ENCODE measurements at regions not wholly inside any gene's neighbourhood (a gene's known extent, or its start where the extent isn't known, plus 50 kb on each side); places are given as distances from the start of the nearest gene placed in this dataset.

- TF ChIP-seq, protein P1, sequence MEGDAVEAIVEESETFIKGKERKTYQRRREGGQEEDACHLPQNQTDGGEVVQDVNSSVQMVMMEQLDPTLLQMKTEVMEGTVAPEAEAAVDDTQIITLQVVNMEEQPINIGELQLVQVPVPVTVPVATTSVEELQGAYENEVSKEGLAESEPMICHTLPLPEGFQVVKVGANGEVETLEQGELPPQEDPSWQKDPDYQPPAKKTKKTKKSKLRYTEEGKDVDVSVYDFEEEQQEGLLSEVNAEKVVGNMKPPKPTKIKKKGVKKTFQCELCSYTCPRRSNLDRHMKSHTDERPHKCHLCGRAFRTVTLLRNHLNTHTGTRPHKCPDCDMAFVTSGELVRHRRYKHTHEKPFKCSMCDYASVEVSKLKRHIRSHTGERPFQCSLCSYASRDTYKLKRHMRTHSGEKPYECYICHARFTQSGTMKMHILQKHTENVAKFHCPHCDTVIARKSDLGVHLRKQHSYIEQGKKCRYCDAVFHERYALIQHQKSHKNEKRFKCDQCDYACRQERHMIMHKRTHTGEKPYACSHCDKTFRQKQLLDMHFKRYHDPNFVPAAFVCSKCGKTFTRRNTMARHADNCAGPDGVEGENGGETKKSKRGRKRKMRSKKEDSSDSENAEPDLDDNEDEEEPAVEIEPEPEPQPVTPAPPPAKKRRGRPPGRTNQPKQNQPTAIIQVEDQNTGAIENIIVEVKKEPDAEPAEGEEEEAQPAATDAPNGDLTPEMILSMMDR (IDR thresholded peaks at IDR 0.05): no peak
- TF ChIP-seq POLR2A (IDR thresholded peaks at IDR 0.05): no peak
- no peak for TF ChIP-seq POLR2AphosphoS5 (IDR thresholded peaks at IDR 0.05)
Measured at GRCh38 chr2:419687-420317, 131.9 kb upstream of the ALKAL2 start.

Measured in sigmoid colon (tissue), 4 donors.